HG03342 (cell line): ENCODE measurements at regions not wholly inside any gene's neighbourhood (a gene's known extent, or its start where the extent isn't known, plus 50 kb on each side); places are given as distances from the start of the nearest gene placed in this dataset.

Experiments used
- ATAC-seq: cut with Tn5 transposase; IDR thresholded peaks from one replicate; pipeline ENCODE4 v1.9.1; 2021; ENCODE audit warnings: mild to moderate bottlenecking, moderate library complexity; ENCODE audit not compliant: unreplicated experiment

- no peak for ATAC-seq
Observed at GRCh38 chr14:100638211-100638855, 51.1 kb upstream of the BEGAIN start.

DNA sequence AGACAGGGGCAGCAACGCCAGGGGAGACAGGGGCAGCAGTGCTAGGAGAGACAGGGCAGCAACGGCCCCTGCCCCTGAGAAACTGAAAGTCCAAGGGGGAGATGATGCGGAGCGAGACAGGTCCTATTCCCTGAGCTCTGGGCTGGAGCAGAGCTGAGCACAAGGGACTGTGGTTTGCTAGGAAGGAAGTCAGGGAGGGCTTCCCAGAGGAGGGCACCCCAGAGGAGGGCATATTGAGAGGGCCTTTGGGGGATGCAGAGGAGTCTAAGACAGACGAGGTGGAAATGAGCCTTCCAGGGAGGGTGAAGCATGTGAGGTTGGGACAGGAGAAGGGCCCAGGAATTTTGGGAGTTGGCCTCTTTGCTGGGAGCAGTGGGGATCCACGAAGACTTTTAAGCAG, 52.1 kb upstream of the BEGAIN start:
- no peak for ATAC-seq

GRCh38 chr14:100640471-100641273, 53.5 kb upstream of the BEGAIN start:
- peak; percentile 91 for ATAC-seq

DNA sequence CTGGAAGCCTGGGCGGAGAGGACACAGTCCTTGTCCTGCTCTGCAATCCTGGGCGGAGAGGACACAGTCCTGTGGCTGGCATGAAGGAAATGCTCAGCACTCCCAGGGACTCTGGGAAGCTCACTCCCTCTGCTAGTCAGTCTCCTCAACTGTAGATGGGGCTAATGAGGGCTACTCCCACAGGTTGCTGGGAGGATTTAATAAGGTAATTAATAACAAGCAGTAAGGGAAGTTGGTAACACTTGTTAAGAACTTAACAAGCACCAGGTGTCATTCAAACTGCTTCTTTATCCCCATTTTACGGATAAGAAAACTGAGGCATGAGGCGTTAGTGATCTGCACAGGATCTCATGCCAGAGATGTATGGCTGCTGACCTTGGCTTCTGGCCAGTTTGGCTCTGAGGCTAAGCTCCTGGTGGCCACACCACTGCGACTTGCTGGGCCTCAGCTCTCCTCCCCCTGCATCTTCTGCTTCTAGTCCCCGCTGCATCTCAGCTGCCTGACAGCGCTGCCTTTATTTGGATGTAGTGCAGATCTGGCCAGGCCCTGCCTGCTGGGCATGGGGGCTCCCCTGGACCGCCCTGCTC, 54.1 kb upstream of the BEGAIN start:
- ATAC-seq, result no peak

- ATAC-seq, result no peak
Observed at GRCh38 chr14:100643426-100643825, 56.2 kb upstream of the BEGAIN start.

- no peak for ATAC-seq
Observed at GRCh38 chr14:100644383-100644782, 57.2 kb upstream of the BEGAIN start.

GRCh38 chr14:100644784-100645183, 57.6 kb upstream of the BEGAIN start:
- ATAC-seq, result no peak

DNA sequence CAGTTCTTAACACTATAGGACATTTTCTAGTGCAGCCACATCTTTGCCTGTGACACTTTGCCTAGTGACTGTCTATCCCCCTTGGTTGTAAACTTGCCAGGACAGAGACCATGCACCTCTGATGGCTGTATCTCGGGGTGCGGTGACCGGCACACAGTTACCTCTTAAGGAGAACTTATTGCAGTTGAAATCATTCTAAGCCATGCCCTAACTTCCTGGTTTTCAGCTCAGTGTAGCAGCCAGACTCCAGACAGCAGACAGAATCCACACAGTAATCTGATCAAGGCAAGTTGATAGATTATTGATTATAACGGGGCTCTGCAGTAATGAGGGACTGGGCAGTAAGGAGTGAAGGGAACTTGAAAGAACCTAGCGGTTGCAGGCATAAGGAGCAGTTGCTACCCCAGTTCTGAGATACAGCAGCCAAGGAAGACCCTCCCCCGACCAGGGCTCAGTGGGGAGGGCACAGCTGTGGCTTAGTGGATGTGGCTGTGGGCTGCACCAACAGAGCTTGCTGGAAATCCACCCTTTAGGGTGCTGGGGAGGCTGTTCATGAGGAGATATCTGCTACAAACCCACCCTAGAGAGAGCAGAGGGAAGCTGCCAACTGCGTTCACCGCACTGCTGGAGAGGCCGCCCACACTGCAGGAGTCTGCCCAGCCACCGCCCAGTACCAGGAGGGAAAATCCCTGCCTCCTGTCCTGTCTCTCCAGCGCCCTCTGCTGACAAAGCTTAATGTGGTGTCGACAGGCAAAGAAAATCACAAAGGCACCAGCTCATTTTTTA, 58.2 kb upstream of the BEGAIN start:
- peak; percentile 66 for ATAC-seq

GRCh38 chr14:100645982-100646314, 58.7 kb upstream of the BEGAIN start:
- ATAC-seq, result no peak

DNA sequence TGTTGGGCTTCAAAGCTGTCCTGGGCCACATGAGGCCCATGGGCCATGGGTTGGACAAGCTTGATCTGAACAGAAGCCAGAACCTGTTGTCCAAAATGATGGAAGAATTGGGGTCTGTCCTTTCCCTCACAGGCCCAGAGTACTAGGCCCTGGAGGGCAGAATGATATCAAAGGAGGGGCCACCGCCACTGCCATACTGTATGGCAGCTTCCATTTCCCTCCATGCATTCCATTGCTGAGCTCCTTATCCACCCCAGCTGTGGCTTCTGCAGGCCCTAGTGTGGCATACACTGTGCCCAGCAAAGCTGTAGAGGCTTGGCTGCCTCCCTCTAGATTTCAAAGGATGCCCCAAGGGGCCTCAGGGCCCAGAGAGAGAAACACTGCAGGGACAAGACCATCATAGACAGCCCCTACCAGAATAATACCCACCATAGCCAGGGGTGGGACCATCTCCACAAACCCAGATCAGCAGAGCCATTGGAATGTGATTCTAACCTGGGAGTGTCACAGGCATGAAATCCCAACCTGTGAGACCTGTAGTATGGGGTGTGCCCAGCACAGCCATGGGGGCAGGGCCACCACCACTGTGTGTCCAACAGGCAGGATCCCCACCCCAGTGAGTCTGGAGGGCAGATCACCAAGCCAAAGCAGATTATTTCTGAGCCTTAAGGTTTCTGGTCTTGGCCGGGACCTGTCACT, 61.4 kb upstream of the BEGAIN start:
- ATAC-seq, result no peak

DNA sequence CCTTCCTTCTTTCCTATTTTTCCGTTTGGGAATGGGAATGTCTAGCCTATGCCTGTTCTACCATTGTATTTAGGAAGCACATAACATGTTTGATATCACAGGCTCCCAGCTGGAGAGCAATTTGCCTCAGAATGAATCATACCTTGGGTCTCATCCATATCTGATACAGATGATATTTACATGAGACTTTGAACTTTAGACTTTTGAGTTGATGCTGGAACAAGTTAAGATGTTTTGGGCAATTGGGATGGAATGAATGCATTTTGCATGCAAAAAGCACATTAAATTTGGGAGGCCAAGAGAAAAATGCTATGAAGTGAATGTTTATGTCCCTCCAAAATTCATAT, 61.9 kb upstream of the BEGAIN start:
- ATAC-seq, result no peak

GRCh38 chr14:100651999-100652508, 64.8 kb upstream of the BEGAIN start:
- no peak for ATAC-seq

GRCh38 chr14:100652744-100653143, 65.5 kb upstream of the BEGAIN start:
- no peak for ATAC-seq

DNA sequence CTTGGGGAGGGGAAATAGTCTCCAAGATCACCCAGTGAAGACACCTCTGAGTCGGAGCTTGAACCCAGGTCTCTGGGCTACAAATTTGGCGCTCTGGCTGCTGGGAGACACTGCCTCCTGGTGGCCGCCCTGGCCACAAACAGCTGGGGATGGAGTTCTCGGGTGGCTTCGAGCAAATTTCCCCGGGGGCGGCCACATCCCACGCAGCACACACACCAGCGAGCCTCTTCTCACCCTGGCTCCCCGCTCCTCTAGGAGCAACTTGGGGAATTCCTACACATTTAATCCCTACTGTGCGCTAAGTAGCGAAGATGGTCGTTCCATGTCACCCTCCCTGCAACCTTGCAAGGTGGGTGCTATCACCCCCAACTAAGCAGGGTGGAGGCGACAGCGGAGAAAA, 66.2 kb upstream of the BEGAIN start:
- ATAC-seq, result no peak

- ATAC-seq, result no peak
Observed at GRCh38 chr14:100654025-100654813, 67.0 kb upstream of the BEGAIN start.

GRCh38 chr14:100654814-100655740, 67.9 kb upstream of the BEGAIN start:
- no peak for ATAC-seq

DNA sequence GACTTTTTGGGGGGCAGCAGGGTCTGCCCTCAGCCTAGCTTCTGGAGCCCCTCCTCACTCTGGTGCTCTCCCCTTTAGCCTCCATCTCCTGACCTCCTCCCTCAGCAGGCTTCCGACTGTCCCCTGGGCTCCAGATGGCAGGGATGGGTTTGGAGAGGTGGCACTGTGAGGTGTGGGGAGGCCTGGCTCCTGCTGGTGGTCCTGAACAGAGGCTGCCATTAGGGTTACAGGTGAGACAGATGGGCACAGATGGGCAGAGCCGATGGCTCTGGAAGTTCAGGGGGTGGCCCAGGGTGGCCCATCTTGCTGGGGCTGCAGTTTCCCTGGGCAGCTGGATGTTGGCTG, 68.5 kb upstream of the BEGAIN start:
- ATAC-seq, result no peak

- no peak for ATAC-seq
Observed at GRCh38 chr14:100656996-100657395, 69.7 kb upstream of the DLK1 start.

- ATAC-seq, result no peak
Observed at GRCh38 chr14:100657780-100658179, 68.9 kb upstream of the DLK1 start.
